Activated CD4-positive, alpha-beta T cell treated with anti-CD3 and anti-CD28 coated beads, Interleukin-2, amount 10 ng/mL, durations not matched to agents 24 days and 14 days (primary cell): ENCODE measurements at regions not wholly inside any gene's neighbourhood (a gene's known extent, or its start where the extent isn't known, plus 50 kb on each side); places are given as distances from the start of the nearest gene placed in this dataset.
"Not testable (repeated sequence)": the region's sequence is repeated elsewhere in the genome, so short reads cannot be mapped to it uniquely, and the experiment has no call there.

ENCODE experiments used
- DNase-seq: peaks from one replicate; pipeline ENCODE4 v3.0.0; 2022
- H3K27ac Mint-ChIP-seq: one replicate; pipeline ENCODE4 v1.8.0; 2022; ENCODE audit warnings: mild to moderate bottlenecking, mixed read lengths
- H3K27me3 Mint-ChIP-seq: one replicate; pipeline ENCODE4 v1.8.0; 2022; ENCODE audit warnings: mixed read lengths
- H3K36me3 Mint-ChIP-seq: one replicate; pipeline ENCODE4 v1.8.0; 2022; ENCODE audit warnings: low read depth, mild to moderate bottlenecking, mixed read lengths
- H3K4me1 Mint-ChIP-seq: one replicate; pipeline ENCODE4 v1.8.0; 2021; ENCODE audit warnings: mixed read lengths
- H3K4me3 Mint-ChIP-seq: one replicate; pipeline ENCODE4 v1.8.0; 2022; ENCODE audit warnings: mild to moderate bottlenecking, moderate library complexity, mixed read lengths
- H3K9me3 Mint-ChIP-seq: one replicate; pipeline ENCODE4 v1.8.0; 2021; ENCODE audit warnings: mixed read lengths
- intact Hi-C: fragments of 100-400 bp; cut with micrococcal nuclease; formaldehyde crosslinking; loops from one replicate; pipeline ENCODE4 v1.15.1; 2023

DNA sequence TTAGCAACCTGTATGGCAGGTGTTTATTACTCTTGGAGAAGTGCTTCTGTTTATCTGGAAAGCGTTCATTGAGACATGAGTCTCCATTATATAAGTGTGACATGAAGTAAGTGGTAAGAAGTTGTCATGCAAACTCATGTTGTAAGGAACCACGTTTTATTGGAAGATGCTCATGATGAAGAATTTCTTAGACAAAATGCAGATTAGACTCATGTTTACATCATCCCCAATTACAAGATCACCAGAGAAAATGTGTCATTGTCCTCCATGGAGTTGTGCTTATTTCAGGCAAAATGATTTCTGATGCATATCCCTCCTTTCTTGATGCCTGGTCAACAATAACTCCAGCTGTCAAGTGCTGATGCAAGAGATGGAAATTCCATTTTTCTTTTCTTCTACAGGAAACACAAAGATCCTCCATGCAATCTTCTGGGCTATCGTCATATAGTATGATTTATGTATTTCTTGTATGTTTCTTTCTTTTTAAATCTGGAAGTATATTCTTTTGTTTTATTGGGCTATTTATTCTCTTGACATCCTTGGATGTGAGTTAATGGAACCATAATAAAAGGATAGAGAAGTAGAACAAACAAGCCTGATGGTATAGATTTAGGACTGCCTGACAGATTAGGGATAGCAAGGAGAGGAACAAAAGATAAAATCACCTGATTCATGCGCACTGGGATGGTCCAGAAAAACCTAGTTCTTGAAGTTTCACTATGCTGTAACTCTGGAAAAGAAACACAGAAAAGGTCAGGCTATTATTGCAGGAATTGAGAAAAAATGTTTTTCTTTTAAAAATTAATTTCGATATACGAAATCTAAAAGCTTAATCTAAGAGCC, 50.7 kb upstream of the DIAPH3 start:
- intact Hi-C loops, result no loop called here
- no peak for DNase-seq
- H3K9me3 Mint-ChIP-seq, result no peaks in the 10 kb centered on the region
- no peaks in the 10 kb centered on the region for H3K4me1 Mint-ChIP-seq
- H3K27me3 Mint-ChIP-seq, result peaks cover 9% of the 10 kb centered on the region
- H3K36me3 Mint-ChIP-seq, result no peaks in the 10 kb centered on the region
- H3K27ac Mint-ChIP-seq, result no peak overlapping the region
- no peak overlapping the region for H3K4me3 Mint-ChIP-seq

DNA sequence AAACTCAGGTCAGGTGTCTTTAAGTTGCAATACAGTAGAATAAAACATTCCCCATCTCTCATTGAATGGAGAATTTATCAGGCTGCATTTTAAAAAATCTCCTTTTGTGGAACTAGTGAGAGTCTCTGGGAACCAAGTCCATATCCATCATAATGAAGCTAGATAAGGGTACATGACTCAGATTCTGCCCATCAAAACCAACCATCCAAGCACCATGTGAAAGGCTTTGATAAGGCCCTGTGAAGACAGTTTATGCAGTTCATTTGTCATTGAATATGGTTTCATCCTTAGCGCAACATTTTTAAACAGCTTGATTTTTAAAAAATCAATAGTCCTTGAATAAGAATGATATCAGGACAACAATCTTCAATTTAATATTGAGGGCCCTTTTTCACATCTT, 56.3 kb upstream of the DIAPH3 start:
- H3K27ac Mint-ChIP-seq, result no peak overlapping the region
- H3K9me3 Mint-ChIP-seq, result no peaks in the 10 kb centered on the region
- H3K4me3 Mint-ChIP-seq, result no peak overlapping the region
- no peak for DNase-seq
- intact Hi-C loops, result no loop called here
- H3K4me1 Mint-ChIP-seq, result no peaks in the 10 kb centered on the region
- H3K36me3 Mint-ChIP-seq, result no peaks in the 10 kb centered on the region
- peaks cover 2% of the 10 kb centered on the region for H3K27me3 Mint-ChIP-seq

DNA sequence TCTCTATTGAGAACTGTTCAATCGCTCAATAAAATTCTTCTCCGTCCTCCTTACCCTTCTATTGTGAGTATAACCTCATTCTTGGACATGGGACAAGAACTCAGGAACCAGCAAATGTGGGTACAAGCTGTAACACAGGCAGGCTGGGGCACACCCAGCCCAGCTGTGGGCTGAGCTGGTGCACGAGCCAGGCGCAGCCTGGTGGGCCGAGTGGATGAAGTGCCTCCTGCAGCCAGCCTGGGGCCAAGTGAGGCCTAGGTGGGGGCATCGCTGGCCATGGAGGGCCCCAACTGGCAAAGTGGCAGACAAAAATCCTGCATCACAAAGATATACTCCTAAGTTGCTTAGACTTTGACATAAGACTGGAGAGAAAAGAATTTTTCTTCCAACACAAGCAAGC, 57.9 kb upstream of the DIAPH3 start:
- no peak overlapping the region for H3K4me3 Mint-ChIP-seq

DNA sequence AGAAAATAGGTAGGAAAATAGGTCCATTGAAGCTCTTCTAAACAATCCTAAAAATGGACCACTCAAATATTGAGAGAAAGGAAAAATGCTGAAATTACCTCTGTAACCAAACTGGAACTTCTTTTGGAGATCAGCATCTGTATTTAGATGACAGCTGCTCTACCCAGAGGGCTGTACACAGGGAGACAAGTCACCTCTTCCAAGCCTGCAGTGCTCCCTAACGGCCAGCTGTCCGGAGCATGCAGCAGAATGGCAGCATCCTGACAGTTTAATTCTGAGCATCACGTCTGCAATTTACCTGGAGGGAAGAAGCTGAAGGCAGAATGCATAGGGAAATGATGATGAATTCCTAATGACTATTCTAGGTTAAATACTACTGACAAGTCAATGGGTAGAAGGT, 62.8 kb upstream of the DIAPH3 start:
- intact Hi-C loops, result no loop called here
- no peak overlapping the region for H3K4me3 Mint-ChIP-seq
- peaks cover 7% of the 10 kb centered on the region for H3K27me3 Mint-ChIP-seq
- no peaks in the 10 kb centered on the region for H3K9me3 Mint-ChIP-seq
- no peak overlapping the region for H3K27ac Mint-ChIP-seq
- no peaks in the 10 kb centered on the region for H3K36me3 Mint-ChIP-seq
- no peaks in the 10 kb centered on the region for H3K4me1 Mint-ChIP-seq
- no peak for DNase-seq

More for the DNA sequence above, 57.9 kb upstream of the DIAPH3 start:
- H3K9me3 Mint-ChIP-seq, result no peaks in the 10 kb centered on the region
- H3K36me3 Mint-ChIP-seq, result no peaks in the 10 kb centered on the region
- intact Hi-C loops, result no loop called here
- no peak overlapping the region for H3K27ac Mint-ChIP-seq
- DNase-seq, result no peak
- peaks cover 2% of the 10 kb centered on the region for H3K27me3 Mint-ChIP-seq
- H3K4me1 Mint-ChIP-seq, result no peaks in the 10 kb centered on the region

DNA sequence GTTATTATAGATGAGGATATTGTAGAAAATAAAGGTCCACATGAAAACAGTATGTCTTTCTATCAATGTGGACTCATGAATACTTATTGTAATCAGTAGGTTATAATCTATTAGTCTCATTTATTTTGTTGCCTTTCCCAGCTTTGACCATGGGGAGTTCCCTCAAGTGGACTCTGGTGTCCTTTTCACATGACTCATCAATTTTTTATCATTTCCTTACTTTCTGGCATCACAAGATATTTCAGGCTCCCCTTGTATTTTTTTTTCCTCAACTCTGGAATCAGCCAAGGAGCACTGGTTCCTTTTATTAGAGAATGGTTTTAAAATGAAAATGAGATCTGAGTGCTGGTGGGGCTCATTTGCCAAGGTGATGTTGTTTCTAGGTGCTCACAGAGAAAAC, 63.4 kb upstream of the DIAPH3 start:
- intact Hi-C loops, result no loop called here
- no peak overlapping the region for H3K4me3 Mint-ChIP-seq
- no peak overlapping the region for H3K27ac Mint-ChIP-seq
- H3K27me3 Mint-ChIP-seq, result peaks cover 7% of the 10 kb centered on the region
- DNase-seq, result no peak
- H3K36me3 Mint-ChIP-seq, result no peaks in the 10 kb centered on the region
- no peaks in the 10 kb centered on the region for H3K9me3 Mint-ChIP-seq
- no peaks in the 10 kb centered on the region for H3K4me1 Mint-ChIP-seq

DNA sequence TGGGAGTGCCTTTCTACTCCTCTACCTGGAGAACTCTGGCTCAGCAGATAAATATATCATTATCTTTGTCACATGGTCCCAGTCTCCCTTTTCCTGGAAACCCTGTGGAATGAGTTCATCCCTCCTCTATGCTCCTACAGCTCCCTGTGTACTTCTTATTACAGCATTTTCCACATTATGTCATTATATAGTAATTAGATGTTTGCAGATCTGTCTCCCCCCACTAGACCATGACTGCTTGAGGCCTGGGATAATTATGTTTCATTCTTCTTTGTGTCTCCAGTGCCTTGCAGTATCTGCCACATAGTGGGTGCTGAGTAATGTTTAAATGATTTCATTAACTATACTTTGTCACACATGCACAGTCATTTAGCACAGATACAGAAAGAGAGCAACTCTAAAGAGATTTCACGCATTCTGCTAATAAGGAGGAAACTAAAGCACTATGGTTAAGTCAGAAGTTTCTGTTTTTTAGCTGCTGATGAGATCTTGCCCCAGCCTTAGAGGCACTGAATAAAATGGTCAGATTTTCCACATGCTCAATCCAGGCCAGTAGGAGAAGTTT, 66.1 kb upstream of the DIAPH3 start:
- intact Hi-C loops, result no loop called here
- Mint-ChIP-seq H3K9me3 (no peaks in the 10 kb centered on the region), H3K4me1 (no peaks in the 10 kb centered on the region), H3K27me3 (peaks cover 11% of the 10 kb centered on the region), H3K36me3 (no peaks in the 10 kb centered on the region), H3K4me3 (no peak overlapping the region), H3K27ac (no peak overlapping the region)
- DNase-seq, result no peak

DNA sequence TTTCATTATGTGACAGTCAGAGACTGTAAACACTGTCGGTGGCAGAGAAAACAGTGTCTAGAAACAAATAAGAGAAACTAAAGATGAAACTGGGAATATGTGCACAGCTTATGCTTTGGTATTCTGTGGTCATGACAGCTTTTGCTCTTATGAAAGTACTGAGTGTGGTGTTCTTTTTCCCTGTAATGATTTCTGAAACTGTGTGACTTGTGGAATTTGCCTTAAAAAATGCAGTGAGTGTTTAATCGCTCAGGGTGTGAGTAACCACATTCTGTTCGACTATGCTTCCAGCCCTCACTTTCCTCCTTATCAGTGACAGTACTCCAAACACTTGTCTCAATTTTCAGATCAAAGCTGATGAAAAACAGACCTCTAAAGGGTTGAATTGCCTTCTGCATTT, 66.9 kb upstream of the DIAPH3 start:
- no peaks in the 10 kb centered on the region for H3K36me3 Mint-ChIP-seq
- DNase-seq, result no peak
- intact Hi-C loops, result no loop called here
- no peak overlapping the region for H3K27ac Mint-ChIP-seq
- H3K4me3 Mint-ChIP-seq, result no peak overlapping the region
- H3K9me3 Mint-ChIP-seq, result no peaks in the 10 kb centered on the region
- H3K4me1 Mint-ChIP-seq, result no peaks in the 10 kb centered on the region
- peaks cover 12% of the 10 kb centered on the region for H3K27me3 Mint-ChIP-seq

DNA sequence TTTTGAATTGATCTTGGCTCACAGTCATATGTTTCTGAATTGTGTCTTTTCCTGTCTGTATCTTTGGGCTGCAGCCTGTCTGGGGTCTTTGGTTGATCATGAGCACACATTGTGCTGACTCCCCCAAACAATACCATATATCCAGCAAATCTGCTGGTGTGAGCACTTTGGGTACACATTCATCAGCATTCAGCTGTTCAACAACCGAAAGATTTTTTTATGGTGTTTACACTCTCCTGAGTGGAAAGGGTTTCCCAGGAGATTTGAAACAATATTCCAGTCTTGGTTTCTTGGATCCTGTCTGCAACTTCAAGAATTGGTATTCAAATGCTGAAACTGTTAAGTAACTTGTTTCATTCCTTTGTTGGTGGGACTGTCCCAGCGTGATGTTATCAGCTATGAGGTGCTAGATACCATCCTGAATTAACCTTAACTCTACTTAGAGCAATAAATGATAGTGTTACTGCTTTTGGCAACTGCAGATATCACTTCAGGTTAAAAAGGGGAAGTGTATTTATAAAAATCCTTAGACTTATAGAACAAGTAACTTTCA, 78.4 kb upstream of the DIAPH3 start:
- H3K27ac Mint-ChIP-seq, result no peak overlapping the region
- peaks cover 9% of the 10 kb centered on the region for H3K27me3 Mint-ChIP-seq
- DNase-seq, result no peak
- intact Hi-C loops, result no loop called here
- H3K4me1 Mint-ChIP-seq, result no peaks in the 10 kb centered on the region
- no peaks in the 10 kb centered on the region for H3K36me3 Mint-ChIP-seq
- no peak overlapping the region for H3K4me3 Mint-ChIP-seq
- no peaks in the 10 kb centered on the region for H3K9me3 Mint-ChIP-seq

DNA sequence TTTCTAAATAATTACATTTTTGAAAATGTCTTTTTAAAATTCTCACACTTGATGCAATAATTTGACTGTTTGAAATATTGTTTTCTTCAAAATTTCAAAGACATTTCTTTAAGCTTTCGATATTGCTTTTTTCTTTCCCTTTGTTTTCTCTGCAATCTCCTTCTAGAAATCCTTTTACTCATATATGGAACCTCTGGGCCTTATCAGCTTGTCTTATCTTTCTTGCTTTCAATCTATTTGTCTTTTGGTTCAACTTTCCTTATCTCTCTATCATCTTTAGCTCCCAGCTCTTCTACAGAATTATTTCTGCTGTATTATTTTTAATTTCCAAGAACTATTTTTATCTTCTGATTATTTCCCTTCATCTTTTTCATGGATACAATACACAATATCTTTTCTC, 80.7 kb upstream of the DIAPH3 start:
- intact Hi-C loops, result no loop called here
- no peaks in the 10 kb centered on the region for H3K4me1 Mint-ChIP-seq
- H3K9me3 Mint-ChIP-seq, result no peaks in the 10 kb centered on the region
- peaks cover 9% of the 10 kb centered on the region for H3K27me3 Mint-ChIP-seq
- no peak for DNase-seq
- H3K27ac Mint-ChIP-seq, result no peak overlapping the region
- H3K4me3 Mint-ChIP-seq, result no peak overlapping the region
- no peaks in the 10 kb centered on the region for H3K36me3 Mint-ChIP-seq

DNA sequence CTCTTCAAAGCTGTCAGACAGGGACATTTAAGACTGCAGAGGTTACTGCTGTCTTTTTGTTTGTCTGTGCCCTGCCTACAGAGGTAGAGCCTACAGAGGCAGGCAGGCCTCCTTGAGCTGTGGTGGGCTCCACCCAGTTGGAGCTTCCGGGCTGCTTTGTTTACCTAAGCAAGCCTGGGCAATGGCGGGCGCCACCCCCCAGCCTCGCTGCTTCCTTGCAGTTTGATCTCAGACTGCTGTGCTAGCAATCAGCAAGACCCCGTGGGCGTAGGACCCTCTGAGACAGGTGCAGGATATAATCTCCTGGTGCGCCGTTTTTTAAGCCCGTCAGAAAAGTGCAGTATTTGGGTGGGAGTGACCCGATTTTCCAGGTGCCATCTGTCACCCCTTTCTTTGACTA, 87.7 kb upstream of the DIAPH3 start:
- H3K4me1 Mint-ChIP-seq, DNase-seq, intact Hi-C loops, H3K9me3 Mint-ChIP-seq, H3K36me3 Mint-ChIP-seq, H3K27me3 Mint-ChIP-seq, H3K4me3 Mint-ChIP-seq, H3K27ac Mint-ChIP-seq: not testable (repeated sequence)

DNA sequence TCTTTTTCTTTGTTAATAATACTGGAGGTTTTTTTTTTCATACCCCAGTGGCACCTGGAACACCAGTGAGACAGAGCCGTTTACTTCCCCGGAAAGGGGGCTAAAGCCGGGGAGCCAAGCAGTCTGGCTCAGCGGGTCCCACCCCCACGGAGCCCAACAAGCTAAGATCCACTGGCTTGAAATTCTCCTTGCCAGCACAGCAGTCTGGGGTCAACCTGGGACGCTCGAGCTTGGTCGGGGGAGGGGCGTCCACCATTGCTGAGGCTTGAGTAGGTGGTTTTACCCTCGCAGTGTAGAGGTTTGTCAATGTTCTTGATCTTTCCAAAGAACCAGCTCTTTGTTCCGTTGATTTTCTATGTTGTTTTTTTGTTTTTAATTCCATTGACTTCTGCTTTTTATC, 94.6 kb upstream of the DIAPH3 start:
- Mint-ChIP-seq H3K4me1 (peaks cover 3% of the 10 kb centered on the region), H3K27ac (no peak overlapping the region), H3K36me3 (no peaks in the 10 kb centered on the region), H3K9me3 (peaks cover 4% of the 10 kb centered on the region), H3K27me3 (peaks cover 2% of the 10 kb centered on the region), H3K4me3 (no peak overlapping the region)
- intact Hi-C loops, result no loop called here
- no peak for DNase-seq

DNA sequence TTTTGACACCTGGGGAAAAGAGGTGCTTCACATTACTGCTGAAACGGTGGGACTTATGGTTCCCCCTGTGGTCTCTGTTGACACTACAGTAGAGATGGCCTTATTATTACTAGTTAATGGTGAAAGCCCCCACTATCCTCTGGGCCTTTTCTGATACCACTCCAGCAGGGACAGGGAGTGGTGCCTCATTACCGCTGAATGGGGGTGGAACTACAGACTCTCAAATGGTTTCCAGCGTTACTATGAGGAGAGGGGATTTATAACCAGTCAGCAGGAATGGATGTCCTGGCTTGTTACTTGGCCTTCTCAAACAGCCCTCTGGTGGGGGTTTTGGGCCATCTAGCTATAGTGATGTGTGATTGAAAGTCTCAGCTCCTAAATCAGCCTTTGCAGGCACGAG, 96.7 kb upstream of the DIAPH3 start:
- intact Hi-C loops, result no loop called here
- Mint-ChIP-seq H3K4me1 (no peaks in the 10 kb centered on the region), H3K27me3 (peaks cover 3% of the 10 kb centered on the region), H3K36me3 (no peaks in the 10 kb centered on the region), H3K27ac (no peak overlapping the region), H3K4me3 (no peak overlapping the region), H3K9me3 (peaks cover 4% of the 10 kb centered on the region)
- no peak for DNase-seq

DNA sequence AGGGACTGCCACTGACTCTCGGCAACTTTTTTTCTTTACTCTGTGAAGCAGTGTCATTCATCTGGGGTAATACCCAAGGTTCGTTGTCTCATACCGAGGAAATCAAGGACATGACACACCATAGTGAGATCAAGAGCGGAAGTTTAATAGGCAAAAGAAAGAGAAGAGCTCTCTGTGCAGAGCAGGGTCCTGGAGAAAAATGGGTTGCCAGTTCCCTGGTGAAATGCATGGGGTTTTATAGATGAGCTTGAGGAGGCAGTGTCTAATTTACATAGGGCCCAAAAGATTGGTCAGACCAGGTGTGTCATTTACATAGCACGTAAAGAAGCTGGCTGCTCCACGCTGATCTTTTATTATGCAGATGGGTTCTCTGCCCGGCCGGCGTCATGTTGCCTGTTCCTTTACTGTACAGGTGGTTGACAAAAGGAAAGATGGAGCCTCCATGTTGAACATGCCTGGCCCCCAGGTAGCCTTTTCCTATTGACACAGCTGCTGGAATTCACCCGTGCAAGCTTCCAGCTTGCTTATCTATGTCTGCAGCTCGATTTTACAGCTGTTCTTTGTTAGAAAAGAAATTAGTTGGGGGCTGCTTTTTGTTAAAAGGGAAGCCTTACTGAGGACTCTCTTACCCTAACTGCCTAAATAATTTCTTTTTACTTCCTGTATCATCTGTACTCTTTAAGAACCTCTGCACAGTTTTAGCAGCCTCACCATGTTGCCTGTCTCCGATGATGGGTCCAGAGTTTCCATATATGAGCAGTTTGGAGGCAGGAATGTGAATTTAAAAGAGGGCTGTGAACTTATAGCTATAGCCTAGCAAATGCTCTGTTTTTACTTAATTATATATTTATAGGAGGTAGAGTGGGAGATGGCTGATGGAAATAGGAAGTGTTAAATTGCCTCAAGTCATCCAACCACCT, 98.0 kb upstream of the DIAPH3 start:
- H3K4me3 Mint-ChIP-seq, result no peak overlapping the region
- no peak overlapping the region for H3K27ac Mint-ChIP-seq

DNA sequence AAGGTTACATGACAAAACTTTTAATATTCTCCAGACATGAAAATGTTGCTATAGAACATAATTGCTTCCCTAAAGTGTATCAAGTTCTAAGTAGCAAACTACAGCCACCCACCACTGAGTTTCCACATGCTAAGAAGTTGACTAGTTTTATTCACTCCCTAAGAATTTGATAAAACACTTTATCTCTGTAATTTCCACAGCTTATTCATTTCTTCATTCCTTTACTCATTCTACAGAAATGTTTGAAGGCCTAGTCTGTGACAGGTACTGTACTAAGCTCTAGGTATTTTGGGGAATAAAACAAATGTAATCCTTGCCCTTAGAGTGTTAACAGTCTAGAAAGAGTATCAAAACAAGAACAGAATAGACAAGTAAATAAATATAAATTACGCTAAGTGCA, 101.8 kb upstream of the DIAPH3 start:
- Mint-ChIP-seq H3K9me3 (peaks cover 4% of the 10 kb centered on the region), H3K27me3 (peaks cover 2% of the 10 kb centered on the region), H3K4me3 (no peak overlapping the region), H3K27ac (no peak overlapping the region), H3K4me1 (no peaks in the 10 kb centered on the region), H3K36me3 (no peaks in the 10 kb centered on the region)
- no peak for DNase-seq
- intact Hi-C loops, result no loop called here

More for the DNA sequence above, 98.0 kb upstream of the DIAPH3 start:
- Mint-ChIP-seq H3K36me3 (no peaks in the 10 kb centered on the region), H3K9me3 (peaks cover 4% of the 10 kb centered on the region), H3K4me1 (no peaks in the 10 kb centered on the region), H3K27me3 (peaks cover 3% of the 10 kb centered on the region)
- intact Hi-C loops, result no loop called here
- no peak for DNase-seq
